ENCODE measurements at regions not wholly inside any gene's neighbourhood (a gene's known extent, or its start where the extent isn't known, plus 50 kb on each side); places are given as distances from the start of the nearest gene placed in this dataset.

DNA sequence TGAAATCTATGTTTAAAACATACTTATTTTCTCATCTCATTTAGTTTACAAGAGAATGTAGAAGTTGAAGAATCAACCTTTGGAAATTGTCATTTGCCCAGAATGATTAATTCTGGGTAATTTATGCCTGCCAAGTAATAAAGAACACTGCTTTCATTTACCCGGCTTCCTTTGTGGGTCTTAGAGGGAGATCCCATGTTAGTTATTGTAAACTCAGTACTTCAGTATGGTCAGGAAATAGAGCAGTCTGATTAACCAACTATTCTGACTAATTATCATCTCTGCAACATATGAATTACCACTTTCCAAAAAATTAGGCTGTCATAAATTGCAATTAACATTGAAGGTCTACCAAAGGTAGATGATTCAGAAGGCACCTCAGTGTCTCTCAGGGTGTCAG, 324.5 kb downstream of the HNRNPD start:
- TF ChIP-seq, protein P1, sequence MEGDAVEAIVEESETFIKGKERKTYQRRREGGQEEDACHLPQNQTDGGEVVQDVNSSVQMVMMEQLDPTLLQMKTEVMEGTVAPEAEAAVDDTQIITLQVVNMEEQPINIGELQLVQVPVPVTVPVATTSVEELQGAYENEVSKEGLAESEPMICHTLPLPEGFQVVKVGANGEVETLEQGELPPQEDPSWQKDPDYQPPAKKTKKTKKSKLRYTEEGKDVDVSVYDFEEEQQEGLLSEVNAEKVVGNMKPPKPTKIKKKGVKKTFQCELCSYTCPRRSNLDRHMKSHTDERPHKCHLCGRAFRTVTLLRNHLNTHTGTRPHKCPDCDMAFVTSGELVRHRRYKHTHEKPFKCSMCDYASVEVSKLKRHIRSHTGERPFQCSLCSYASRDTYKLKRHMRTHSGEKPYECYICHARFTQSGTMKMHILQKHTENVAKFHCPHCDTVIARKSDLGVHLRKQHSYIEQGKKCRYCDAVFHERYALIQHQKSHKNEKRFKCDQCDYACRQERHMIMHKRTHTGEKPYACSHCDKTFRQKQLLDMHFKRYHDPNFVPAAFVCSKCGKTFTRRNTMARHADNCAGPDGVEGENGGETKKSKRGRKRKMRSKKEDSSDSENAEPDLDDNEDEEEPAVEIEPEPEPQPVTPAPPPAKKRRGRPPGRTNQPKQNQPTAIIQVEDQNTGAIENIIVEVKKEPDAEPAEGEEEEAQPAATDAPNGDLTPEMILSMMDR (IDR thresholded peaks at IDR 0.05), result no peak
- TF ChIP-seq ZFX (IDR thresholded peaks at IDR 0.05; ENCODE audit: borderline replicate concordance), result no peak

All from 22Rv1 (cell line).